Tibial nerve (tissue), 3 donors: ENCODE measurements at regions not wholly inside any gene's neighbourhood (a gene's known extent, or its start where the extent isn't known, plus 50 kb on each side); places are given as distances from the start of the nearest gene placed in this dataset.

Experiments
- CTCF ChIP-seq, 5 experiments: fragments of 200-600 bp in 3 of 5; fragments of 450-650 bp in 2 of 5; sonication (generic) in 3 of 5; IDR thresholded peaks; one replicate each; pipeline ENCODE4 v1.5.1; 2016 to 2019; ENCODE audit warnings: antibody characterized with exemption in 5 of 5, mild to moderate bottlenecking in 3 of 5, moderate library complexity in 2 of 5
- POLR2A ChIP-seq, 2 donors: fragments of 450-650 bp; IDR thresholded peaks; one replicate each; pipeline ENCODE4 v1.6.1; 2017; ENCODE audit warnings: antibody characterized with exemption in 2 of 2, mild to moderate bottlenecking in 2 of 2, moderate library complexity in 2 of 2

DNA sequence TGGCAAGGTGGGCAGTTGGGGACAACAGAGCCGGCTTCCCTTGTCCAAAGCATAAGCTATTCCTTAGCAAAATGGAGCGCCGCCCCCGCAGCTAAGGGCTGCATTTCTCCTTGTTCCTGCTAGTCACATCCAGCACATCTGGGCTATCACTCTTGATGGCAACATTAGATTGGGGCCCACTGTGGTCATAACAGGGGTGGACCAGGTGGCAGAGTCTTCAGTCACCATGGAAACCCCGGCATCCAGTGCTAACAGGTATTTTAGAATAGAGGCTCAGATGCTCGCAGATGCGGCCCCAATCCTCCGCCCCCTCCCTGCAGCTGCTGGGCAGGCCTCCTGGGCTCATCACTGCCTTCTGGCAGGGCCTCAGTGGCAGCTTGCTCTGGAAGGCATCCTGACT is 125.9 kb downstream of the GPCPD1 start:
- TF ChIP-seq CTCF (IDR thresholded peaks at IDR 0.05) (no peak), POLR2A (IDR thresholded peaks at IDR 0.05) (no peak)
